ENCODE measurements at regions not wholly inside any gene's neighbourhood (a gene's known extent, or its start where the extent isn't known, plus 50 kb on each side); places are given as distances from the start of the nearest gene placed in this dataset.

GRCh38 chr11:103530257-103530656 is 421.0 kb downstream of the DYNC2H1 start:
- Histone ChIP-seq H3K27ac (ENCODE audit: low read depth, low read length) (peak overlapping the region; percentile 62), H3K27me3 (ENCODE audit: insufficient read depth, low read length) (no peaks in the 10 kb centered on the region), H4K20me1 (ENCODE audit: insufficient read depth, low read length) (no peaks in the 10 kb centered on the region), H2AFZ (ENCODE audit: low read length) (peak overlapping the region; percentile 1), H3K36me3 (ENCODE audit: insufficient read depth, low read length) (no peaks in the 10 kb centered on the region), H3K4me1 (ENCODE audit: insufficient read depth, low read length) (peaks cover 55% of the 10 kb centered on the region), H3K4me3 (ENCODE audit: insufficient read depth, low read length) (no peak overlapping the region), H3K4me2 (ENCODE audit: insufficient read depth, low read length) (peak overlapping the region; percentile 14), H3K79me2 (ENCODE audit: insufficient read depth, low read length) (no peaks in the 10 kb centered on the region), H3K9me3 (ENCODE audit: low read depth, low read length) (no peaks in the 10 kb centered on the region)
- DNase-seq (ENCODE audit: insufficient read length, low spot score, missing footprints): no peak
- TF ChIP-seq CTCF (IDR thresholded peaks at IDR 0.05; ENCODE audit: extremely low read depth, low read depth, low read length): no peak

GRCh38 chr11:103532133-103532788 is 423.0 kb downstream of the DYNC2H1 start:
- no peaks in the 10 kb centered on the region for H3K36me3 ChIP-seq (ENCODE audit: insufficient read depth, low read length)
- no peaks in the 10 kb centered on the region for H3K9me3 ChIP-seq (ENCODE audit: low read depth, low read length)
- no peak overlapping the region for H2AFZ ChIP-seq (ENCODE audit: low read length)
- peaks cover 64% of the 10 kb centered on the region for H3K4me1 ChIP-seq (ENCODE audit: insufficient read depth, low read length)
- H3K4me3 ChIP-seq (ENCODE audit: insufficient read depth, low read length): no peak overlapping the region
- no peak for DNase-seq (ENCODE audit: insufficient read length, low spot score, missing footprints)
- H4K20me1 ChIP-seq (ENCODE audit: insufficient read depth, low read length): no peaks in the 10 kb centered on the region
- peak overlapping the region; percentile 52 for H3K27ac ChIP-seq (ENCODE audit: low read depth, low read length)
- no peaks in the 10 kb centered on the region for H3K79me2 ChIP-seq (ENCODE audit: insufficient read depth, low read length)
- peak overlapping the region; percentile 54 for H3K4me2 ChIP-seq (ENCODE audit: insufficient read depth, low read length)
- TF ChIP-seq CTCF (IDR thresholded peaks at IDR 0.05; ENCODE audit: extremely low read depth, low read depth, low read length): no peak
- H3K27me3 ChIP-seq (ENCODE audit: insufficient read depth, low read length): no peaks in the 10 kb centered on the region

- Histone ChIP-seq H3K27me3 (ENCODE audit: insufficient read depth, low read length) (no peaks in the 10 kb centered on the region), H3K4me1 (ENCODE audit: insufficient read depth, low read length) (peaks cover 58% of the 10 kb centered on the region), H3K36me3 (ENCODE audit: insufficient read depth, low read length) (no peaks in the 10 kb centered on the region), H4K20me1 (ENCODE audit: insufficient read depth, low read length) (no peaks in the 10 kb centered on the region), H3K79me2 (ENCODE audit: insufficient read depth, low read length) (no peaks in the 10 kb centered on the region), H2AFZ (ENCODE audit: low read length) (no peak overlapping the region), H3K9me3 (ENCODE audit: low read depth, low read length) (no peaks in the 10 kb centered on the region), H3K27ac (ENCODE audit: low read depth, low read length) (no peak overlapping the region), H3K4me3 (ENCODE audit: insufficient read depth, low read length) (no peak overlapping the region), H3K4me2 (ENCODE audit: insufficient read depth, low read length) (no peak overlapping the region)
- no peak for DNase-seq (ENCODE audit: insufficient read length, low spot score, missing footprints)
- TF ChIP-seq CTCF (IDR thresholded peaks at IDR 0.05; ENCODE audit: extremely low read depth, low read depth, low read length): no peak
Measured at GRCh38 chr11:103534191-103534590, 425.0 kb downstream of the DYNC2H1 start.

- no peaks in the 10 kb centered on the region for H3K79me2 ChIP-seq (ENCODE audit: insufficient read depth, low read length)
- peaks cover 50% of the 10 kb centered on the region for H3K4me1 ChIP-seq (ENCODE audit: insufficient read depth, low read length)
- H2AFZ ChIP-seq (ENCODE audit: low read length): no peak overlapping the region
- no peak for DNase-seq (ENCODE audit: insufficient read length, low spot score, missing footprints)
- TF ChIP-seq CTCF (IDR thresholded peaks at IDR 0.05; ENCODE audit: extremely low read depth, low read depth, low read length): no peak
- no peak overlapping the region for H3K4me3 ChIP-seq (ENCODE audit: insufficient read depth, low read length)
- H3K4me2 ChIP-seq (ENCODE audit: insufficient read depth, low read length): no peak overlapping the region
- no peak overlapping the region for H3K27ac ChIP-seq (ENCODE audit: low read depth, low read length)
- H4K20me1 ChIP-seq (ENCODE audit: insufficient read depth, low read length): no peaks in the 10 kb centered on the region
- H3K9me3 ChIP-seq (ENCODE audit: low read depth, low read length): no peaks in the 10 kb centered on the region
- no peaks in the 10 kb centered on the region for H3K36me3 ChIP-seq (ENCODE audit: insufficient read depth, low read length)
- no peaks in the 10 kb centered on the region for H3K27me3 ChIP-seq (ENCODE audit: insufficient read depth, low read length)
Measured at GRCh38 chr11:103534959-103535358, 425.7 kb downstream of the DYNC2H1 start.
